Prostate gland (tissue), 2 donors: ENCODE measurements at regions not wholly inside any gene's neighbourhood (a gene's known extent, or its start where the extent isn't known, plus 50 kb on each side); places are given as distances from the start of the nearest gene placed in this dataset.

Experiments
- CTCF ChIP-seq, 4 experiments: fragments of 200-600 bp in 2 of 4; fragments of 450-650 bp in 2 of 4; sonication (generic) in 2 of 4; IDR thresholded peaks; 1 replicate in 3 of 4; 2 replicates in 1 of 4; pipeline ENCODE4 v1.5.1; 2016 to 2019; ENCODE audit warnings: antibody characterized with exemption in 4 of 4, mild to moderate bottlenecking in 2 of 4, moderate library complexity in 2 of 4
- POLR2A ChIP-seq: fragments of 450-650 bp; IDR thresholded peaks from one replicate; pipeline ENCODE4 v1.6.1; 2016; ENCODE audit warnings: antibody characterized with exemption, mild to moderate bottlenecking
- POLR2AphosphoS5 ChIP-seq: sonication (generic); formaldehyde crosslinking; IDR thresholded peaks from one replicate; pipeline ENCODE4 v1.6.1; 2017; ENCODE audit warnings: antibody characterized with exemption

- TF ChIP-seq CTCF (IDR thresholded peaks at IDR 0.05) (no peak), POLR2A (no peak), POLR2AphosphoS5 (no peak)
These were observed 985.1 kb upstream of the TSPY4 start for GRCh38 chrY:8352201-8352600.
